Liver (tissue), 8 donors: ENCODE measurements at regions not wholly inside any gene's neighbourhood (a gene's known extent, or its start where the extent isn't known, plus 50 kb on each side); places are given as distances from the start of the nearest gene placed in this dataset.
"Not testable (repeated sequence)": the region's sequence is repeated elsewhere in the genome, so short reads cannot be mapped to it uniquely, and the experiment has no call there.

Experiments used
- DNase-seq: peaks from one replicate; pipeline ENCODE4 v3.0.0-alpha.2; 2017; ENCODE audit warnings: low spot score
- H3K27ac ChIP-seq, 2 donors: one replicate each; pipeline ENCODE4 v1.7.0; 2013; ENCODE audit warnings: inconsistent platforms in 2 of 2, low read length in 2 of 2, control low read depth in 1 of 2, low read depth in 1 of 2, mild to moderate bottlenecking in 1 of 2
- H3K27me3 ChIP-seq, 4 donors: one replicate each; pipeline versions ENCODE4 v1.6.1 to v1.7.0; 2013; ENCODE audit warnings: low read length in 3 of 4, inconsistent platforms in 1 of 4, mild to moderate bottlenecking in 1 of 4, moderate library complexity in 1 of 4; ENCODE audit not compliant: control insufficient read depth in 4 of 4, insufficient read depth in 4 of 4
- H3K36me3 ChIP-seq, 4 donors: one replicate each; pipeline versions ENCODE4 v1.6.1 to v1.7.0; 2013; ENCODE audit warnings: low read length in 3 of 4, mild to moderate bottlenecking in 3 of 4, low read depth in 1 of 4, moderate library complexity in 1 of 4; ENCODE audit not compliant: control insufficient read depth in 4 of 4, insufficient read depth in 3 of 4
- H3K4me1 ChIP-seq, 4 donors: one replicate each; pipeline versions ENCODE4 v1.6.1 to v1.7.0; 2013; ENCODE audit warnings: low read length in 3 of 4, mild to moderate bottlenecking in 3 of 4, moderate library complexity in 1 of 4; ENCODE audit not compliant: control insufficient read depth in 4 of 4, insufficient read depth in 4 of 4
- H3K4me3 ChIP-seq, 3 donors: one replicate each; pipeline versions ENCODE4 v1.6.1 to v1.7.0; 2013; ENCODE audit warnings: low read length in 3 of 3, control low read depth in 1 of 3, low read depth in 1 of 3, mild to moderate bottlenecking in 1 of 3
- H3K9ac ChIP-seq, 2 donors: one replicate each; pipeline ENCODE4 v1.7.0; 2013; ENCODE audit warnings: low read length in 2 of 2, mild to moderate bottlenecking in 2 of 2, moderate library complexity in 2 of 2, control low read depth in 1 of 2, low read depth in 1 of 2
- H3K9me3 ChIP-seq, 4 donors: one replicate each; pipeline versions ENCODE4 v1.6.1 to v1.7.0; 2013; ENCODE audit warnings: low read length in 3 of 4; ENCODE audit not compliant: control insufficient read depth in 4 of 4
- ATF3 ChIP-seq: IDR thresholded peaks from 2 replicates; pipeline ENCODE4 v1.6.1; 2016; ENCODE audit warnings: antibody characterized with exemption
- EGR1 ChIP-seq, 2 donors: IDR thresholded peaks; 2 replicates each; pipeline ENCODE4 v1.6.1; 2016 to 2018; ENCODE audit warnings: antibody characterized with exemption in 2 of 2, low read depth in 2 of 2
- FOXA1 ChIP-seq: IDR thresholded peaks from 2 replicates; pipeline ENCODE4 v1.6.1; 2016; ENCODE audit warnings: antibody characterized with exemption
- FOXA2 ChIP-seq: IDR thresholded peaks from 2 replicates; pipeline ENCODE4 v1.6.1; 2016; ENCODE audit warnings: antibody characterized with exemption
- GABPA ChIP-seq, 2 donors: IDR thresholded peaks in 1 of 2; conservative IDR thresholded peaks in 1 of 2; 2 replicates each; pipeline ENCODE4 v1.6.1; 2016; ENCODE audit warnings: antibody characterized with exemption in 2 of 2, mild to moderate bottlenecking in 1 of 2, moderate library complexity in 1 of 2
- HNF4A ChIP-seq, 2 donors: conservative IDR thresholded peaks; 2 replicates each; pipeline ENCODE4 v1.6.1; 2016; ENCODE audit warnings: antibody characterized with exemption in 2 of 2, mild to moderate bottlenecking in 2 of 2
- HNF4G ChIP-seq: IDR thresholded peaks from 2 replicates; pipeline ENCODE4 v1.6.1; 2016; ENCODE audit warnings: antibody characterized with exemption
- JUND ChIP-seq, 2 donors: IDR thresholded peaks; 2 replicates each; pipeline ENCODE4 v1.6.1; 2016; ENCODE audit warnings: antibody characterized with exemption in 2 of 2
- RAD21 ChIP-seq, 2 donors: IDR thresholded peaks; 2 replicates each; pipeline ENCODE4 v1.6.1; 2016; ENCODE audit warnings: antibody characterized with exemption in 2 of 2, mild to moderate bottlenecking in 2 of 2
- RXRA ChIP-seq, 2 donors: IDR thresholded peaks; 2 replicates each; pipeline ENCODE4 v1.6.1; 2017 to 2018; ENCODE audit warnings: antibody characterized with exemption in 2 of 2, mild to moderate bottlenecking in 1 of 2
- SP1 ChIP-seq: IDR thresholded peaks from 2 replicates; pipeline ENCODE4 v1.6.1; 2018; ENCODE audit warnings: antibody characterized with exemption, mild to moderate bottlenecking
- TAF1 ChIP-seq: conservative IDR thresholded peaks from 2 replicates; pipeline ENCODE4 v1.6.1; 2016; ENCODE audit warnings: antibody characterized with exemption, mild to moderate bottlenecking
- YY1 ChIP-seq: IDR thresholded peaks from 2 replicates; pipeline ENCODE4 v1.6.1; 2016; ENCODE audit warnings: antibody characterized with exemption, mild to moderate bottlenecking
- WGBS: extraction: QIAGEN DNeasy Blood & Tissue Kit; methylation state at CpG from one replicate; pipeline ENCODE4 v1.1.7; 2013; 5-methylcytosine and 5-hydroxymethylcytosine counted together
- TF ChIP-seq, protein P1 (sequence below): IDR thresholded peaks from 2 replicates; pipeline ENCODE4 v1.6.1; 2016; ENCODE audit warnings: antibody characterized with exemption
- TF ChIP-seq, protein P2 (sequence below): fragments of 150-350 bp; IDR thresholded peaks from 2 replicates; pipeline ENCODE4 v1.5.1; 2017; ENCODE audit warnings: improper control_type of control experiment, low read depth, low read length; ENCODE audit not compliant: missing input control
- TF ChIP-seq, protein P3 (sequence below): IDR thresholded peaks from 2 replicates; pipeline ENCODE4 v1.6.1; 2016; ENCODE audit warnings: antibody characterized with exemption, mild to moderate bottlenecking
- donor health status: healthy.
- donor health status: healthy.
- donor health status: healthy.
- donor health status: healthy.
- donor health status: healthy.

GRCh38 chr5:17978954-17979353, 344.7 kb downstream of the TAF11L14 start:
- Histone ChIP-seq H3K4me1 (no peaks in the 10 kb centered on the region), H3K4me3 (no peak overlapping the region), H3K36me3 (no peaks in the 10 kb centered on the region), H3K27ac (no peak overlapping the region), H3K9me3 (no peaks in the 10 kb centered on the region), H3K27me3 (no peaks in the 10 kb centered on the region), H3K9ac (no peak overlapping the region)
- 92% methylated on average over 2 of the region's 2 CpGs for WGBS
- TF ChIP-seq SP1 (no peak), HNF4G (no peak), RAD21 (IDR thresholded peaks at IDR 0.05) (no peak), FOXA2 (no peak), YY1 (no peak)
- TF ChIP-seq, protein P1, sequence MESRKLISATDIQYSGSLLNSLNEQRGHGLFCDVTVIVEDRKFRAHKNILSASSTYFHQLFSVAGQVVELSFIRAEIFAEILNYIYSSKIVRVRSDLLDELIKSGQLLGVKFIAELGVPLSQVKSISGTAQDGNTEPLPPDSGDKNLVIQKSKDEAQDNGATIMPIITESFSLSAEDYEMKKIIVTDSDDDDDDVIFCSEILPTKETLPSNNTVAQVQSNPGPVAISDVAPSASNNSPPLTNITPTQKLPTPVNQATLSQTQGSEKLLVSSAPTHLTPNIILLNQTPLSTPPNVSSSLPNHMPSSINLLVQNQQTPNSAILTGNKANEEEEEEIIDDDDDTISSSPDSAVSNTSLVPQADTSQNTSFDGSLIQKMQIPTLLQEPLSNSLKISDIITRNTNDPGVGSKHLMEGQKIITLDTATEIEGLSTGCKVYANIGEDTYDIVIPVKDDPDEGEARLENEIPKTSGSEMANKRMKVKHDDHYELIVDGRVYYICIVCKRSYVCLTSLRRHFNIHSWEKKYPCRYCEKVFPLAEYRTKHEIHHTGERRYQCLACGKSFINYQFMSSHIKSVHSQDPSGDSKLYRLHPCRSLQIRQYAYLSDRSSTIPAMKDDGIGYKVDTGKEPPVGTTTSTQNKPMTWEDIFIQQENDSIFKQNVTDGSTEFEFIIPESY: no peak
- TF ChIP-seq, protein P2, sequence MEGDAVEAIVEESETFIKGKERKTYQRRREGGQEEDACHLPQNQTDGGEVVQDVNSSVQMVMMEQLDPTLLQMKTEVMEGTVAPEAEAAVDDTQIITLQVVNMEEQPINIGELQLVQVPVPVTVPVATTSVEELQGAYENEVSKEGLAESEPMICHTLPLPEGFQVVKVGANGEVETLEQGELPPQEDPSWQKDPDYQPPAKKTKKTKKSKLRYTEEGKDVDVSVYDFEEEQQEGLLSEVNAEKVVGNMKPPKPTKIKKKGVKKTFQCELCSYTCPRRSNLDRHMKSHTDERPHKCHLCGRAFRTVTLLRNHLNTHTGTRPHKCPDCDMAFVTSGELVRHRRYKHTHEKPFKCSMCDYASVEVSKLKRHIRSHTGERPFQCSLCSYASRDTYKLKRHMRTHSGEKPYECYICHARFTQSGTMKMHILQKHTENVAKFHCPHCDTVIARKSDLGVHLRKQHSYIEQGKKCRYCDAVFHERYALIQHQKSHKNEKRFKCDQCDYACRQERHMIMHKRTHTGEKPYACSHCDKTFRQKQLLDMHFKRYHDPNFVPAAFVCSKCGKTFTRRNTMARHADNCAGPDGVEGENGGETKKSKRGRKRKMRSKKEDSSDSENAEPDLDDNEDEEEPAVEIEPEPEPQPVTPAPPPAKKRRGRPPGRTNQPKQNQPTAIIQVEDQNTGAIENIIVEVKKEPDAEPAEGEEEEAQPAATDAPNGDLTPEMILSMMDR: no peak
- no peak for DNase-seq

DNA sequence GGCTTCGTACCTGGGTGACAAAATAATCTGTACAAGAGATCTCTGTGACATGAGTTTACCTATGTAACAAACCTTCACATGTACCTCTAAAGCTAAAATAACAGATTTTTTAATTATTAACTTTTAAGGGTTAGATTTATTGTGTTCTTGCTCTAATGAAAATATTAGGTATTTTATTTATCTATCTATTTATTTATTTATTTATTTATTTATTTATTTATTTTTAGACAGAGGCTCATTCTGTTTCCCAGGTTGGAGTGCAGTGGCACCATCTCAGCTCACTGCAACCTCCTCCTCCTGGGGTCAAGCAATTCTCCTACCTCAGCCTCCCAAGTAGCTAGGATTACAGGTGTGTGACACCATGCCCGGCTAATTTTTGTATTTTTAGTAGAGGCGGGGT, 348.4 kb downstream of the TAF11L14 start:
- H3K27ac ChIP-seq, H3K27me3 ChIP-seq, H3K9ac ChIP-seq, DNase-seq, H3K4me3 ChIP-seq, H3K9me3 ChIP-seq, H3K4me1 ChIP-seq, H3K36me3 ChIP-seq: not testable (repeated sequence)
- 89% methylated on average over 3 of the region's 3 CpGs for WGBS

GRCh38 chr5:17989036-17989435, 354.8 kb downstream of the TAF11L14 start:
- Histone ChIP-seq H3K4me3 (no peak overlapping the region), H3K27ac (no peak overlapping the region), H3K27me3 (no peaks in the 10 kb centered on the region), H3K36me3 (no peaks in the 10 kb centered on the region), H3K9me3 (no peaks in the 10 kb centered on the region), H3K9ac (no peak overlapping the region), H3K4me1 (no peaks in the 10 kb centered on the region)
- DNase-seq: no peak
- 57% methylated on average over 4 of the region's 4 CpGs for WGBS
- TF ChIP-seq HNF4A (conservative IDR thresholded peaks at IDR 0.05) (no peak), JUND (IDR thresholded peaks at IDR 0.05) (no peak), FOXA1 (no peak), TAF1 (no peak), FOXA2 (no peak), GABPA (IDR thresholded peaks at IDR 0.05 in 1 of 2, conservative IDR thresholded peaks at IDR 0.05 in 1 of 2) (no peak), ATF3 (no peak), EGR1 (IDR thresholded peaks at IDR 0.05; ENCODE audit: low read depth in 2 of 2) (no peak), RAD21 (IDR thresholded peaks at IDR 0.05) (no peak), RXRA (IDR thresholded peaks at IDR 0.05) (no peak)
- TF ChIP-seq, protein P3, sequence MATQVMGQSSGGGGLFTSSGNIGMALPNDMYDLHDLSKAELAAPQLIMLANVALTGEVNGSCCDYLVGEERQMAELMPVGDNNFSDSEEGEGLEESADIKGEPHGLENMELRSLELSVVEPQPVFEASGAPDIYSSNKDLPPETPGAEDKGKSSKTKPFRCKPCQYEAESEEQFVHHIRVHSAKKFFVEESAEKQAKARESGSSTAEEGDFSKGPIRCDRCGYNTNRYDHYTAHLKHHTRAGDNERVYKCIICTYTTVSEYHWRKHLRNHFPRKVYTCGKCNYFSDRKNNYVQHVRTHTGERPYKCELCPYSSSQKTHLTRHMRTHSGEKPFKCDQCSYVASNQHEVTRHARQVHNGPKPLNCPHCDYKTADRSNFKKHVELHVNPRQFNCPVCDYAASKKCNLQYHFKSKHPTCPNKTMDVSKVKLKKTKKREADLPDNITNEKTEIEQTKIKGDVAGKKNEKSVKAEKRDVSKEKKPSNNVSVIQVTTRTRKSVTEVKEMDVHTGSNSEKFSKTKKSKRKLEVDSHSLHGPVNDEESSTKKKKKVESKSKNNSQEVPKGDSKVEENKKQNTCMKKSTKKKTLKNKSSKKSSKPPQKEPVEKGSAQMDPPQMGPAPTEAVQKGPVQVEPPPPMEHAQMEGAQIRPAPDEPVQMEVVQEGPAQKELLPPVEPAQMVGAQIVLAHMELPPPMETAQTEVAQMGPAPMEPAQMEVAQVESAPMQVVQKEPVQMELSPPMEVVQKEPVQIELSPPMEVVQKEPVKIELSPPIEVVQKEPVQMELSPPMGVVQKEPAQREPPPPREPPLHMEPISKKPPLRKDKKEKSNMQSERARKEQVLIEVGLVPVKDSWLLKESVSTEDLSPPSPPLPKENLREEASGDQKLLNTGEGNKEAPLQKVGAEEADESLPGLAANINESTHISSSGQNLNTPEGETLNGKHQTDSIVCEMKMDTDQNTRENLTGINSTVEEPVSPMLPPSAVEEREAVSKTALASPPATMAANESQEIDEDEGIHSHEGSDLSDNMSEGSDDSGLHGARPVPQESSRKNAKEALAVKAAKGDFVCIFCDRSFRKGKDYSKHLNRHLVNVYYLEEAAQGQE: no peak
- TF ChIP-seq, protein P1: no peak
- TF ChIP-seq, protein P2: no peak
